Tibial artery (tissue), 4 donors: ENCODE measurements at regions not wholly inside any gene's neighbourhood (a gene's known extent, or its start where the extent isn't known, plus 50 kb on each side); places are given as distances from the start of the nearest gene placed in this dataset.

ENCODE experiments used
- DNase-seq, 2 donors: peaks; one replicate each; pipeline ENCODE4 v3.0.0-alpha.2; 2019
- H3K27ac ChIP-seq, 2 donors: fragments of 200-600 bp; sonication (generic) in 1 of 2; 1 replicate in 1 of 2; 2 replicates in 1 of 2; pipeline ENCODE4 v1.5.1; 2018 to 2019; ENCODE audit warnings: mild to moderate bottlenecking in 1 of 2
- H3K27me3 ChIP-seq, 2 donors: fragments of 200-600 bp; sonication (generic) in 1 of 2; one replicate each; pipeline versions ENCODE4 v1.5.1 to v1.6.0; 2016 to 2019
- H3K36me3 ChIP-seq, 3 donors: fragments of 200-600 bp; sonication (generic) in 2 of 3; one replicate each; pipeline ENCODE4 v1.5.1; 2016 to 2019; ENCODE audit warnings: mild to moderate bottlenecking in 2 of 3
- H3K4me1 ChIP-seq, 4 donors: fragments of 200-600 bp; sonication (generic) in 2 of 4; 1 replicate in 3 of 4; 2 replicates in 1 of 4; pipeline ENCODE4 v1.5.1; 2016 to 2019
- H3K4me3 ChIP-seq, 2 donors: fragments of 200-600 bp; sonication (generic) in 1 of 2; 1 replicate in 1 of 2; 2 replicates in 1 of 2; pipeline ENCODE4 v1.5.1; 2018 to 2019; ENCODE audit warnings: mild to moderate bottlenecking in 2 of 2
- H3K9me3 ChIP-seq, 3 donors: fragments of 200-600 bp; sonication (generic) in 1 of 3; one replicate each; pipeline ENCODE4 v1.5.1; 2016 to 2019
- intact Hi-C: fragments of 100-400 bp; cut with DNase I; formaldehyde crosslinking; loops from one replicate; pipeline ENCODE4 v1.15.0; 2023; ENCODE audit warnings: low total_unique reads
- TF ChIP-seq, protein P1 (sequence below), 2 experiments: fragments of 200-600 bp in 1 of 2; fragments of 450-650 bp in 1 of 2; IDR thresholded peaks; one replicate each; pipeline ENCODE4 v1.5.1; 2017 to 2019; ENCODE audit warnings: antibody characterized with exemption in 2 of 2, mild to moderate bottlenecking in 1 of 2, moderate library complexity in 1 of 2

DNA sequence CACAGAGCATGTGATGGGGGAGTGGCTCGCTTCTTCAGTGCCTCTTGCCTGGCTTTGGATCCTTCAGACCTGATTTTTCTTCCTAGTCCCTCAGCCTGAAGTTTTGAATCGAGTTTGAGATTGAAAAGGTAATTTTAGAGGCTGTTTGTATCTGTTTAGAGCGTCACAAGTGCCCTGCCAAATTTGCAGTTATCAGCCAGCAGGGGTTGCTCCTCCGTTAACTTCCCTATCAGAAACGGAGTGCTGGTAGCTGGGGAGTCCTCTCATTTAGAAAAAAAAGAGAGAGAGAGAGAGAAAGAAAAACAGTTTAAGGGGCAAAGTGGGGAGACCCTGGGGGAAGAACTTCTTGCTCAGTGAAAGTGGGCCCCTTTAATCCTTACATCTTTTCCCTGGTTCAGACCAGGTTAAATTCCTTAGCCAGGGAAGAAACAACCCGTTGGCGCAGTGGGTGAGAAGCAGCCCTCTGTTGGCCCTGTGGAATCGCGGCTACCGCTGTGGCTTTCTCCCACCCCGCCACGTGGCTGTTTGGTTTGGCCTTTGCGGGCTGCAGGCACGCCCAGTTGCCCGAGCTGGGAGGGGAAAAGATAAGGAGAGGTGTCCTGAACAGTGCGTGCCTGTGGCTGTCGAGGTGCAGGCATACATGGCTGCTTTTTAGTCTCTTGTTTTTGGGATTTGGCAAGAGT, 576.7 kb upstream of the ACO1 start:
- H3K4me1 ChIP-seq = no peaks in the 10 kb centered on the region
- no peak overlapping the region for H3K27ac ChIP-seq
- intact Hi-C loops = loop anchor here (10.0 kb wide), 1 partner anchor 53 kb away; no protein-coding TSS in a partner anchor
- DNase-seq = no peak
- TF ChIP-seq, protein P1, sequence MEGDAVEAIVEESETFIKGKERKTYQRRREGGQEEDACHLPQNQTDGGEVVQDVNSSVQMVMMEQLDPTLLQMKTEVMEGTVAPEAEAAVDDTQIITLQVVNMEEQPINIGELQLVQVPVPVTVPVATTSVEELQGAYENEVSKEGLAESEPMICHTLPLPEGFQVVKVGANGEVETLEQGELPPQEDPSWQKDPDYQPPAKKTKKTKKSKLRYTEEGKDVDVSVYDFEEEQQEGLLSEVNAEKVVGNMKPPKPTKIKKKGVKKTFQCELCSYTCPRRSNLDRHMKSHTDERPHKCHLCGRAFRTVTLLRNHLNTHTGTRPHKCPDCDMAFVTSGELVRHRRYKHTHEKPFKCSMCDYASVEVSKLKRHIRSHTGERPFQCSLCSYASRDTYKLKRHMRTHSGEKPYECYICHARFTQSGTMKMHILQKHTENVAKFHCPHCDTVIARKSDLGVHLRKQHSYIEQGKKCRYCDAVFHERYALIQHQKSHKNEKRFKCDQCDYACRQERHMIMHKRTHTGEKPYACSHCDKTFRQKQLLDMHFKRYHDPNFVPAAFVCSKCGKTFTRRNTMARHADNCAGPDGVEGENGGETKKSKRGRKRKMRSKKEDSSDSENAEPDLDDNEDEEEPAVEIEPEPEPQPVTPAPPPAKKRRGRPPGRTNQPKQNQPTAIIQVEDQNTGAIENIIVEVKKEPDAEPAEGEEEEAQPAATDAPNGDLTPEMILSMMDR (IDR thresholded peaks at IDR 0.05) = no peak
- no peaks in the 10 kb centered on the region for H3K27me3 ChIP-seq
- H3K36me3 ChIP-seq = no peaks in the 10 kb centered on the region
- H3K9me3 ChIP-seq = no peaks in the 10 kb centered on the region
- no peak overlapping the region for H3K4me3 ChIP-seq

DNA sequence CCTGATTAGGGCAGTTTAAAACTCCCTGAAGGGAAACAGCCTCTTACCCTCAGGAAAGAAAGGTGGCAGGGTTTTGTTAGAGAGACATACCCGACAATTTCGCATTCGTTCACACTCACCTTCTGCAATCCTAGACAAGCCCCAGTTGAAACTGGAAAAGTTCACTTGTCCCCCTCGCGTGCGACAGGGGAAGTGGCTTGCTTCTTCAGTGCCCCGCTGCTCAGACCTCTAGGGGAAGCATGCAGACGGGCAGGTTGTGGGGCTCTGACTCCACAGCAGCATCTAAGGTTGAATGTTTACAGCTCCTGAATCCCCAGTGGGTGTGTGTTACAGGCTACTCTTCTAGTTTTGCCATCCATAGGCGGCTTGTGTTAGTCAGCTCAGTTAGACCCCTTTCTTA, 575.7 kb upstream of the ACO1 start:
- Histone ChIP-seq H3K27ac (no peak overlapping the region), H3K4me3 (no peak overlapping the region), H3K36me3 (no peaks in the 10 kb centered on the region), H3K27me3 (no peaks in the 10 kb centered on the region), H3K4me1 (no peaks in the 10 kb centered on the region), H3K9me3 (no peaks in the 10 kb centered on the region)
- no peak for DNase-seq
- TF ChIP-seq, protein P1 (IDR thresholded peaks at IDR 0.05) = no peak
- intact Hi-C loops = loop anchor here (10.0 kb wide), 1 partner anchor 54 kb away; no protein-coding TSS in a partner anchor

DNA sequence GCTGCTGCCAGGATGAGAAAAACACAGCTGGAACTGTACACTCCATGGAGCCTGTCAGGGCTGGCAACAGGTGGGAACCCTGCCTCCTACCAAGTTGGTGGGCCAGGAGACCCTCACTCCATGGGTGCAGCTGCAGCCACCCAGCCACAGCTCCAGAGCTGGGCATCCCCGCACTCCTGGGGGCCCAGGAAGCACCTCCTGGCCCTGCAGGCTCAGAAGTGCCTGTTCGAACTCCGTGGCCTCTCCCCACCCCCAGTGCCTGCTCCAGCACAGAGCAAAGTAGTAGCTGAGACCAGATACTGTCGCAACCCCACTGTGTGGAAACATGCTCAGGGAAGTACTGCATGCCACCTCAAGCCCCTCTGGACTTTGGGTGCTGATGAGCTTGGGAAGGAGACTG, 564.0 kb upstream of the ACO1 start:
- Histone ChIP-seq H3K4me3 (no peak overlapping the region), H3K27ac (no peak overlapping the region), H3K36me3 (no peaks in the 10 kb centered on the region), H3K27me3 (no peaks in the 10 kb centered on the region), H3K9me3 (no peaks in the 10 kb centered on the region), H3K4me1 (no peaks in the 10 kb centered on the region)
- intact Hi-C loops = no loop called here
- DNase-seq = no peak
- TF ChIP-seq, protein P1 (IDR thresholded peaks at IDR 0.05) = no peak

DNA sequence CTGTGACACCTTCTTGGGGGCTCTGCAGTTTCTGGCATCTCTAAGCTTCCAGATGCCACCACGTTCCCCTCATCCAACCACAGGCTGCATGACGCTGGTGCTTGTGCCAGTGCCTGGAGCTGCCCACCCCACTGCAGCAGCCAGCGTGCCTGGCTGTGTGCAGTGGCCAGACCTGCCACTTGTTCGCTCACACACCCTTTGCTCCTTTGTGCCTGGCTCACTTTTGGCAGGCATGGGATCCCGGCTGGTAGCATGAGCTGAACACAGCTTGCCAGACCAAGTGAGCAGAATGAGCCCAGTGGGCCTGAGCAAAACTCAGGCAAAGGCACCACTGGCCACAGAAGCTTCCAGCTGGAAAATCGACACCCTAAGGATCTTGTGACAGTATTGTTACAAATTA, 562.9 kb upstream of the ACO1 start:
- DNase-seq = no peak
- intact Hi-C loops = no loop called here
- H3K27me3 ChIP-seq = no peaks in the 10 kb centered on the region
- TF ChIP-seq, protein P1 (IDR thresholded peaks at IDR 0.05) = no peak
- no peaks in the 10 kb centered on the region for H3K4me1 ChIP-seq
- H3K9me3 ChIP-seq = no peaks in the 10 kb centered on the region
- no peak overlapping the region for H3K27ac ChIP-seq
- H3K36me3 ChIP-seq = no peaks in the 10 kb centered on the region
- H3K4me3 ChIP-seq = no peak overlapping the region

DNA sequence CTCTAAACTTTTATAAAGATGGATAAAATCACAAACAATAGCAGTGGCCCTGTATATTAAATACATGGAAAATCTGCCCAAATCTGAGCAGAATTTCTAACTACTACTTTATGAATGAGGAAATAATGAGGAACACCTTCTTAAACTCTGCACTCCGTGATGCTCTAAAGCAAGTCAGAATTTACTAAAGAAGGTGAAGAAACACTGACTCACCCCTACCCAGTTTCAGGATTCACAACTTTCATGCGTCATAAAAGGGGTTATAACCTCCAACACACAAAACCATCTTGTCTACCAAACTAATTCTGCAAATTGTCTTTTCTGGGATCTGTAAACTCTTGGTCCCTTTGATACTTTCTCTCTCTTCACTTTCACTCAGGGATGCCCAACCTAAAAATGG, 561.1 kb upstream of the ACO1 start:
- no peaks in the 10 kb centered on the region for H3K36me3 ChIP-seq
- H3K27me3 ChIP-seq = no peaks in the 10 kb centered on the region
- TF ChIP-seq, protein P1 (IDR thresholded peaks at IDR 0.05) = no peak
- intact Hi-C loops = no loop called here
- DNase-seq = no peak
- H3K4me1 ChIP-seq = no peaks in the 10 kb centered on the region
- H3K27ac ChIP-seq = no peak overlapping the region
- H3K9me3 ChIP-seq = no peaks in the 10 kb centered on the region
- no peak overlapping the region for H3K4me3 ChIP-seq

DNA sequence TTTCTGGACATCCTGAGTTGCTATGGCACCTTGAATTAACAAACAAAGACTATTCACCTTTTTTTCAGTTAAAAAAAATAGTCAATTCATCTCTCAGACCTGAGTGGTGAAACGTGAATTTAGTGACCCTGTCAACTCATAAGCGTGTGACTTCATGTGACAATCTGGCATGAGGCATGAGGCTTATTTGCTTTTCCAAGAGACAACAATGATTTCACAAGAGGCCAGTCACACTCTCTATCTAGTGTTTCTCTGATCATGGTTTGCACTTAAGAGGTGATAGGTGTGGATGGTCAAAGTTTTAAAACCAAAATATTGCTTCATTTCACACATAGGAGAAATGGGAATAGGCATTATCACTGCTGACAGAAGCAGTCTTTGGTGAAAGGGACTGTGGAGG, 559.6 kb upstream of the ACO1 start:
- intact Hi-C loops = no loop called here
- no peak for DNase-seq
- no peaks in the 10 kb centered on the region for H3K9me3 ChIP-seq
- TF ChIP-seq, protein P1 (IDR thresholded peaks at IDR 0.05) = no peak
- H3K4me3 ChIP-seq = no peak overlapping the region
- H3K36me3 ChIP-seq = no peaks in the 10 kb centered on the region
- H3K27me3 ChIP-seq = no peaks in the 10 kb centered on the region
- H3K4me1 ChIP-seq = no peaks in the 10 kb centered on the region
- H3K27ac ChIP-seq = no peak overlapping the region
